BJ (cell line): ENCODE measurements at regions not wholly inside any gene's neighbourhood (a gene's known extent, or its start where the extent isn't known, plus 50 kb on each side); places are given as distances from the start of the nearest gene placed in this dataset.

Experiments used
- CTCF ChIA-PET: fragments of 350-600 bp; formaldehyde crosslinking; extraction: SDS; loops from one replicate; lab custom pipeline; 2021; ENCODE audit warnings: antibody characterized with exemption, inconsistent platforms; lab: Yijun Ruan, JAX
- POLR2A ChIA-PET: fragments of 300-600 bp; sonication (Branson Sonifier 250); formaldehyde crosslinking; extraction: SDS; loops from one replicate; lab custom pipeline; 2021; ENCODE audit warnings: antibody characterized with exemption; lab: Charles Lee
- DNase-seq: peaks from one replicate; pipeline ENCODE4 v3.0.0-alpha.2; 2011; ENCODE audit warnings: low read depth
- H3K27me3 ChIP-seq: 2 replicates; pipeline ENCODE4 v1.6.0; 2011; ENCODE audit warnings: low read length; ENCODE audit not compliant: control insufficient read depth, insufficient read depth
- H3K36me3 ChIP-seq: 2 replicates; pipeline ENCODE4 v1.5.1; 2011; ENCODE audit warnings: low read length; ENCODE audit not compliant: control insufficient read depth, insufficient read depth
- H3K4me3 ChIP-seq: 2 replicates; pipeline ENCODE4 v1.5.1; 2011; ENCODE audit warnings: low read depth, mild to moderate bottlenecking, control low read depth, low read length
- TF ChIP-seq, protein P1 (sequence below): IDR thresholded peaks from 2 replicates; pipeline ENCODE4 v1.5.1; 2011; ENCODE audit warnings: low read depth, mild to moderate bottlenecking, control low read depth, inconsistent platforms, low read length, moderate library complexity; ENCODE audit not compliant: insufficient read depth

GRCh38 chr22:22398530-22399327 lies 109.8 kb downstream of the ZNF280B start:
- DNase-seq = no peak
- Histone ChIP-seq H3K36me3 (no peaks in the 10 kb centered on the region), H3K27me3 (0 out of 2 replicates have a peak, but pooled peaks cover 3% of the 10 kb centered on the region), H3K4me3 (no peak overlapping the region)
- TF ChIP-seq, protein P1, sequence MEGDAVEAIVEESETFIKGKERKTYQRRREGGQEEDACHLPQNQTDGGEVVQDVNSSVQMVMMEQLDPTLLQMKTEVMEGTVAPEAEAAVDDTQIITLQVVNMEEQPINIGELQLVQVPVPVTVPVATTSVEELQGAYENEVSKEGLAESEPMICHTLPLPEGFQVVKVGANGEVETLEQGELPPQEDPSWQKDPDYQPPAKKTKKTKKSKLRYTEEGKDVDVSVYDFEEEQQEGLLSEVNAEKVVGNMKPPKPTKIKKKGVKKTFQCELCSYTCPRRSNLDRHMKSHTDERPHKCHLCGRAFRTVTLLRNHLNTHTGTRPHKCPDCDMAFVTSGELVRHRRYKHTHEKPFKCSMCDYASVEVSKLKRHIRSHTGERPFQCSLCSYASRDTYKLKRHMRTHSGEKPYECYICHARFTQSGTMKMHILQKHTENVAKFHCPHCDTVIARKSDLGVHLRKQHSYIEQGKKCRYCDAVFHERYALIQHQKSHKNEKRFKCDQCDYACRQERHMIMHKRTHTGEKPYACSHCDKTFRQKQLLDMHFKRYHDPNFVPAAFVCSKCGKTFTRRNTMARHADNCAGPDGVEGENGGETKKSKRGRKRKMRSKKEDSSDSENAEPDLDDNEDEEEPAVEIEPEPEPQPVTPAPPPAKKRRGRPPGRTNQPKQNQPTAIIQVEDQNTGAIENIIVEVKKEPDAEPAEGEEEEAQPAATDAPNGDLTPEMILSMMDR = no peak
- CTCF ChIA-PET = interaction anchor here (2.3 kb wide), 1 partner anchor 24 kb away, joined by 5 read pairs; no protein-coding TSS in a partner anchor
- POLR2A ChIA-PET = no interaction called here

DNA sequence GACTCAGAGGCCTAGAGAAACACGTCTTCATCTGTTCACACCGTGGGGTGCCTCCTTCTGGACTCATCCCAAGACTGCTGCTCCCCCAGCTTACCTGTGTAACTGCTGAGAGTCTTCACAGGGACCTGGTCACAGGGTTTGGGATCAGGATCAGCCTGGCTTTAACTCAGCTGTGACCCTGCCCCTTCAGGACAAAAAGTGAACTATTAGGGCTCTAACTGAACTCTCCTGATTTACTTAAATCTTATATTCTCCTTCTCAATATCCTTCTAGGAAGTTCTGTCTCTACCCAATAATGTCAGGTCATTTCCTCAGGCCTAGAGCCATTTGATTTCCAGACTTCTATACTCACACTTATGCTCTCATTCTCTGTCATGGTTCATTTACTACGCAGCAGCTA lies 108.4 kb downstream of the ZNF280B start:
- DNase-seq = no peak
- TF ChIP-seq, protein P1 = no peak
- POLR2A ChIA-PET = no interaction called here
- no peak overlapping the region for H3K4me3 ChIP-seq
- 0 out of 2 replicates have a peak, but pooled peaks cover 3% of the 10 kb centered on the region for H3K27me3 ChIP-seq
- CTCF ChIA-PET = interaction anchor here (1.0 to 1.3 kb wide), 2 partner anchors 23 to 57 kb away, joined by 3 read pairs; no protein-coding TSS in a partner anchor
- no peaks in the 10 kb centered on the region for H3K36me3 ChIP-seq

GRCh38 chr22:22400964-22401363 lies 107.6 kb downstream of the ZNF280B start:
- ChIA-PET POLR2A (no interaction called here), CTCF (interaction anchor here (0.8 to 1.3 kb wide), 2 partner anchors 22 to 29 kb away, joined by 3 read pairs; no protein-coding TSS in a partner anchor)
- TF ChIP-seq, protein P1 = no peak
- no peak for DNase-seq
- no peaks in the 10 kb centered on the region for H3K36me3 ChIP-seq
- H3K27me3 ChIP-seq = 0 out of 2 replicates have a peak, but pooled peaks cover 2% of the 10 kb centered on the region
- no peak overlapping the region for H3K4me3 ChIP-seq

- 0 out of 2 replicates have a peak, but pooled peaks cover 2% of the 10 kb centered on the region for H3K27me3 ChIP-seq
- H3K4me3 ChIP-seq = no peak overlapping the region
- CTCF ChIA-PET = interaction anchor here (0.8 to 1.3 kb wide), 2 partner anchors 21 to 29 kb away, joined by 3 read pairs; no protein-coding TSS in a partner anchor
- POLR2A ChIA-PET = no interaction called here
- no peaks in the 10 kb centered on the region for H3K36me3 ChIP-seq
- DNase-seq = no peak
- TF ChIP-seq, protein P1 = no peak
These were observed 107.2 kb downstream of the ZNF280B start for GRCh38 chr22:22401381-22401780.

DNA sequence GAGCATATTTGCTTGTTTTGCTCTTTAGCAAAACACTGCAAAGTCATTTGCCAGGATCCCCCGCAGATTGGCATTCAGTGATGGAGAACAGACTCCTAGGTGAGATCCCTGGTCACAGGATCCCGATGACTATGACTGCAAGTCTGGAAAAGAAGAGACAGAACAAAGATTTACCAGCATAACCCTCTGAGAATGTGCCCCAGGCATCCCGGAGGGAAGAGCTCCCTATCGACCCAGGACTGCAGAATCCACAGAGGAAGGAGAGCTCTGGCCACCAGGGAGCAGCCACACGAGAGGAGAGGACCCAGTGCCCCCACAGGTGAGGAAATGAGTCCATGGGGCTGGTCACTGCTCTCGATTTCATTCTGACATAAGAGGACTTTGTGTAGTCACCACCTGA lies 105.2 kb downstream of the ZNF280B start:
- no peak overlapping the region for H3K4me3 ChIP-seq
- TF ChIP-seq, protein P1 = no peak
- no peaks in the 10 kb centered on the region for H3K36me3 ChIP-seq
- POLR2A ChIA-PET = no interaction called here
- no peak for DNase-seq
- CTCF ChIA-PET = no interaction called here
- H3K27me3 ChIP-seq = 0 out of 2 replicates have a peak, but pooled peaks cover 2% of the 10 kb centered on the region
